Loucy (cell line): ENCODE measurements at regions not wholly inside any gene's neighbourhood (a gene's known extent, or its start where the extent isn't known, plus 50 kb on each side); places are given as distances from the start of the nearest gene placed in this dataset.

Experiments used
- H2AFZ ChIP-seq: fragments of 200-600 bp; sonication (generic); 2 replicates; pipeline ENCODE4 v1.6.0; 2016; ENCODE audit warnings: antibody characterized with exemption, mild to moderate bottlenecking, low read length, moderate library complexity
- H3F3A ChIP-seq: fragments of 200-600 bp; 2 replicates; pipeline ENCODE4 v1.6.0; 2016; ENCODE audit warnings: antibody characterized with exemption, low read depth, mild to moderate bottlenecking
- H3K27me3 ChIP-seq: fragments of 200-600 bp; sonication (generic); 2 replicates; pipeline ENCODE4 v1.6.1; 2014; ENCODE audit warnings: low read length, mild to moderate bottlenecking; ENCODE audit not compliant: insufficient read depth, poor library complexity, severe bottlenecking
- H3K36me3 ChIP-seq: fragments of 200-600 bp; sonication (generic); 2 replicates; pipeline ENCODE4 v1.6.1; 2016; ENCODE audit warnings: low read length; ENCODE audit not compliant: insufficient read depth
- H3K4me1 ChIP-seq: fragments of 200-600 bp; sonication (generic); 2 replicates; pipeline ENCODE4 v1.5.1; 2014; ENCODE audit warnings: low read length, mild to moderate bottlenecking; ENCODE audit not compliant: insufficient read depth, poor library complexity, severe bottlenecking
- H3K4me2 ChIP-seq: fragments of 200-600 bp; sonication (generic); 2 replicates; pipeline ENCODE4 v1.6.0; 2014; ENCODE audit warnings: antibody characterized with exemption, low read length, low read depth, mild to moderate bottlenecking; ENCODE audit not compliant: poor library complexity, severe bottlenecking
- H3K4me3 ChIP-seq: fragments of 200-600 bp; sonication (generic); 2 replicates; pipeline ENCODE4 v1.5.1; 2014; ENCODE audit warnings: low read length, mild to moderate bottlenecking, mixed read lengths; ENCODE audit not compliant: poor library complexity, severe bottlenecking
- H3K79me2 ChIP-seq: fragments of 200-600 bp; sonication (generic); 2 replicates; pipeline ENCODE4 v1.6.1; 2014; ENCODE audit warnings: low read length; ENCODE audit not compliant: insufficient read depth
- H3K9ac ChIP-seq: fragments of 200-600 bp; sonication (generic); 2 replicates; pipeline ENCODE4 v1.6.0; 2014; ENCODE audit warnings: mild to moderate bottlenecking, low read depth, low read length, moderate library complexity; ENCODE audit not compliant: poor library complexity, severe bottlenecking
- H3K9me2 ChIP-seq: fragments of 200-600 bp; sonication (generic); replicated peaks from 2 replicates; pipeline ENCODE4 v1.6.1; 2016; ENCODE audit warnings: low read depth, low read length, mixed read lengths
- H3K9me3 ChIP-seq: fragments of 200-600 bp; sonication (generic); 2 replicates; pipeline ENCODE4 v1.6.1; 2014; ENCODE audit warnings: mild to moderate bottlenecking, antibody characterized with exemption, low read length, low read depth; ENCODE audit not compliant: insufficient read depth
- H4K20me1 ChIP-seq: fragments of 200-600 bp; sonication (generic); 2 replicates; pipeline ENCODE4 v1.6.0; 2014; ENCODE audit warnings: antibody characterized with exemption, low read length, mild to moderate bottlenecking; ENCODE audit not compliant: insufficient read depth, poor library complexity, severe bottlenecking
- CTCF ChIP-seq: fragments of 200-600 bp; sonication (generic); conservative IDR thresholded peaks from 2 replicates; pipeline ENCODE4 v1.5.1; 2014; ENCODE audit warnings: mild to moderate bottlenecking, antibody characterized with exemption, low read length
- EZH2phosphoT487 ChIP-seq: fragments of 200-600 bp; IDR thresholded peaks from 2 replicates; pipeline ENCODE4 v1.6.1; 2018; ENCODE audit warnings: antibody characterized with exemption, mild to moderate bottlenecking, moderate library complexity, borderline replicate concordance

- Histone ChIP-seq H3K9me2 (no peaks in the 10 kb centered on the region), H2AFZ (0 out of 2 replicates have a peak overlapping the region, but pooled peaks have one; percentile 18), H3K4me1 (no peaks in the 10 kb centered on the region), H3K4me2 (no peak overlapping the region), H3K9ac (no peak overlapping the region), H3K79me2 (no peaks in the 10 kb centered on the region), H3F3A (no peaks in the 10 kb centered on the region), H3K27me3 (no peaks in the 10 kb centered on the region), H3K4me3 (no peak overlapping the region), H3K9me3 (no peaks in the 10 kb centered on the region), H3K36me3 (no peaks in the 10 kb centered on the region), H4K20me1 (no peaks in the 10 kb centered on the region)
- TF ChIP-seq CTCF (no peak), EZH2phosphoT487 (no peak)
These were observed 53.1 kb downstream of the CXCL1 start for GRCh38 chr4:73922317-73922716.
